ENCODE measurements at regions not wholly inside any gene's neighbourhood (a gene's known extent, or its start where the extent isn't known, plus 50 kb on each side); places are given as distances from the start of the nearest gene placed in this dataset.
"Not testable (repeated sequence)": the region's sequence is repeated elsewhere in the genome, so short reads cannot be mapped to it uniquely, and the experiment has no call there.

DNA sequence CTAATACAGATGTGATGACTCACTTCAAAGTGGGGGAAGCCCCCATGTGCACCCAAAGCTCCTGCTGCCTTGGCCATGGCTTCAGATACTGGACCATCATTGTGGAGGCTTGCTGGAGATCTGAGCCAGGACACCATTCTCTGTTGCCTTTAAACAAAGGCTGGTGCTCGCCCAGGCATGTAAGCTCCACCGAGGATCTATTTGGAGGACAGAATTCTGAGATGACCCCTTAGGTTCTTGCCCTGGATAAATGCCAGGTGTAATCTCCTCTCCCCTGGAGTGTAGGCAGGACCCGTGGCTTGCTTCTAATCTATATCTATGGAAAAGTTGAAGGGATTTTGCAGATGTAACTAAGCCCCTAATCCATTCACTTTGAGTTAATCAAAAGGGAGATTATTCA, 141.0 kb downstream of the UNC93B1 start:
- H3K36me3 ChIP-seq (ENCODE audit: insufficient read depth, low read length); H3K27me3 ChIP-seq (ENCODE audit: control insufficient read depth in 1 of 2, insufficient read depth in 2 of 2, low read length in 2 of 2): not testable (repeated sequence)

GRCh38 chr11:67859513-67860161, 144.3 kb downstream of the UNC93B1 start:
- H3K9ac ChIP-seq (ENCODE audit: low read length); H3K36me3 ChIP-seq (ENCODE audit: insufficient read depth, low read length); H3K27me3 ChIP-seq (ENCODE audit: control insufficient read depth in 1 of 2, insufficient read depth in 2 of 2, low read length in 2 of 2); H3K4me3 ChIP-seq (ENCODE audit: low read depth in 1 of 2, low read length in 2 of 2); H3K27ac ChIP-seq (ENCODE audit: low read depth, low read length); H3K9me3 ChIP-seq (ENCODE audit: low read length); H3K4me1 ChIP-seq (ENCODE audit: insufficient read depth, low read length): not testable (repeated sequence)

More for the DNA sequence above, 141.0 kb downstream of the UNC93B1 start:
- not testable (repeated sequence) for H3K9me3 ChIP-seq (ENCODE audit: low read length); H3K9ac ChIP-seq (ENCODE audit: low read length); H3K4me3 ChIP-seq (ENCODE audit: low read depth in 1 of 2, low read length in 2 of 2); H3K4me1 ChIP-seq (ENCODE audit: insufficient read depth, low read length); H3K27ac ChIP-seq (ENCODE audit: low read depth, low read length)

GRCh38 chr11:67850747-67851146, 153.2 kb downstream of the UNC93B1 start:
- not testable (repeated sequence) for H3K9ac ChIP-seq (ENCODE audit: low read length); H3K4me3 ChIP-seq (ENCODE audit: low read depth in 1 of 2, low read length in 2 of 2); H3K4me1 ChIP-seq (ENCODE audit: insufficient read depth, low read length)

GRCh38 chr11:67849766-67850165, 154.1 kb downstream of the UNC93B1 start:
- not testable (repeated sequence) for H3K9me3 ChIP-seq (ENCODE audit: low read length); H3K9ac ChIP-seq (ENCODE audit: low read length); H3K27ac ChIP-seq (ENCODE audit: low read depth, low read length)

More at GRCh38 chr11:67850747-67851146, 153.2 kb downstream of the UNC93B1 start:
- not testable (repeated sequence) for H3K27me3 ChIP-seq (ENCODE audit: control insufficient read depth in 1 of 2, insufficient read depth in 2 of 2, low read length in 2 of 2); H3K27ac ChIP-seq (ENCODE audit: low read depth, low read length); H3K36me3 ChIP-seq (ENCODE audit: insufficient read depth, low read length); H3K9me3 ChIP-seq (ENCODE audit: low read length)

DNA sequence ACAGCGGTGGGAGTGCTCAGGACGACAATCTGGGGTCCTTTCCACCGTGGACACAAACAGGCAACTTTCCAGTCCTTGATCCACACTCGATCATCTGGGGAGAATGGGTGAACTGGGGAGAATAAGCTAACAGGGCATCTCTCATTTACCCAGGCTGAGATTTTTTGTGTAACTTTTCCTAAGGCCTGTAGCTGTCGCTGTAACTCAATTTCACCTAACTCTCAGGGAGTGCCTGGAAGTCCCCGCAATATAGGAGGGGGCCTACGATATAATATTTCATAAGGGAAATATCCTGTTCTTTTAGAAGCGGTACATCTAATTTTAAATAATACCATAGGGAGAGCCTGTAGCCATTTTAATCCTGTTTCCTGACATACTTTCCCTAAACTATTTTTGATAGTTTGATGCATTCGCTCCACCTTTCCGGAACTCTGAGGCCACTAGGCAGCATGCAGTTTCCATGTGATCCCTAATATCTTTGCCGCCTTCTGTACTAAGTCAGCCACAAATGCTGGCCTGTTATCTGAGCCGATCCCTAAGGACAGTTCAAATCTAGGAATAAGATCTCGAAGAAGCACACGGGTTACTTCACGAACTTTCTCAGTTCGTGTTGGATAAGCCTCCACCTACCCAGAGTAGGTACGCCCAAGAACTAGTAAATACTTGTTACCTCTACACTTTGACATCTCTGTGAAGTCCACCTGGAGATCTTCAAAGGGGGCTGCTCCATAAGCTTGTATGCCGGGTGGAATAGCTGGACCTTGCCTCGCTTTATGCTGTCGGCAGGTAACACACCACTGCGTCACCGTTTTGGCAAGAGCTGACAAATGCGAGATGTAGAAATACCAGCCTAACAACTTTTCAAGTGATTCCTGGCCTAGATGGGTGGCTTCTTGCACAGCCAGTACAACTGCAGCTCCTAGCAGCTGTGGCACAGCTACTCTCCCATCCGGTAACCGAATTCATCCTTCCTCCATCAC, 155.7 kb downstream of the UNC93B1 start:
- not testable (repeated sequence) for H3K27me3 ChIP-seq (ENCODE audit: control insufficient read depth in 1 of 2, insufficient read depth in 2 of 2, low read length in 2 of 2); H3K36me3 ChIP-seq (ENCODE audit: insufficient read depth, low read length); H3K27ac ChIP-seq (ENCODE audit: low read depth, low read length); H3K4me1 ChIP-seq (ENCODE audit: insufficient read depth, low read length); H3K4me3 ChIP-seq (ENCODE audit: low read depth in 1 of 2, low read length in 2 of 2); H3K9ac ChIP-seq (ENCODE audit: low read length); H3K9me3 ChIP-seq (ENCODE audit: low read length)

More at GRCh38 chr11:67849766-67850165, 154.1 kb downstream of the UNC93B1 start:
- H3K27me3 ChIP-seq (ENCODE audit: control insufficient read depth in 1 of 2, insufficient read depth in 2 of 2, low read length in 2 of 2); H3K4me3 ChIP-seq (ENCODE audit: low read depth in 1 of 2, low read length in 2 of 2); H3K4me1 ChIP-seq (ENCODE audit: insufficient read depth, low read length); H3K36me3 ChIP-seq (ENCODE audit: insufficient read depth, low read length): not testable (repeated sequence)

DNA sequence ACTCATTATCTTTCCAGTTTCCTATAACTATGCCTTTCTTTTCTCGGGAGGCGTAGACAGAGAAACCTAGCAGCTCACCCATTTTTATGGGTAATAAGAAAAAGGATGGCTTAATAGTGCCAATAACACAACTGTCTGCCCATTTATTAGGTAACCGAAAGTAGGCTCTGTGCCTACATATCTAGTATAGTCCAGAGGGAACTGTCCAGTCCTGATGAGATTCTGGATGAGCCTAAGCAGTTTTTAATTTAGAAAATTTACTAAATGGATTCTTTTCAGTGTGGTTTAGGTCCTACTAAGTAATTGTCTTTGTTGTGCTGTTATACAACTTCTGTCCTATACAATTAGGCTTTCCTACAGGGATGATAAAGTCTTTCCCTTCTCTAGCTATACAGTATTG, 157.6 kb downstream of the UNC93B1 start:
- H3K4me3 ChIP-seq (ENCODE audit: low read depth in 1 of 2, low read length in 2 of 2); H3K9ac ChIP-seq (ENCODE audit: low read length); H3K4me1 ChIP-seq (ENCODE audit: insufficient read depth, low read length); H3K27me3 ChIP-seq (ENCODE audit: control insufficient read depth in 1 of 2, insufficient read depth in 2 of 2, low read length in 2 of 2); H3K36me3 ChIP-seq (ENCODE audit: insufficient read depth, low read length); H3K27ac ChIP-seq (ENCODE audit: low read depth, low read length); H3K9me3 ChIP-seq (ENCODE audit: low read length): not testable (repeated sequence)

DNA sequence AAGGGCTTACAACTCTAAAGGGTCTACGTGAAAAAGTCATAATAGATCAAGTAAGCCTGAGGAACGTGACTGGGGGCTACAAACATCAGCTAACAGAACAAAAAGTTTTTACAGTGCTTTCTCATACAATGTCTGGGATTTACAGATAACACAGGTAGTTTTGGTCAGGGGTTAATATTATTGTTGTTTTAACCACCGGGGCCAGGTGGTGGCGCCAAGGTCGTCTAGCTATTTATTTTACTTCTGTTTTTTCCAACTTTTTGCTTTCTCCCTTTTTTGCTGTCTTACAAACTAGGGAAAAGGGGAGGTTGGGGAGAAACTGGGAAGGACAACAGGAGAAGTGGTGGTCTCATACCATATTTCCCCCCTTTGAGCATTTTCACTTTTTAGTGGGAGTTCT, 158.6 kb downstream of the UNC93B1 start:
- H3K4me3 ChIP-seq (ENCODE audit: low read depth in 1 of 2, low read length in 2 of 2); H3K9me3 ChIP-seq (ENCODE audit: low read length); H3K9ac ChIP-seq (ENCODE audit: low read length); H3K36me3 ChIP-seq (ENCODE audit: insufficient read depth, low read length); H3K4me1 ChIP-seq (ENCODE audit: insufficient read depth, low read length); H3K27ac ChIP-seq (ENCODE audit: low read depth, low read length); H3K27me3 ChIP-seq (ENCODE audit: control insufficient read depth in 1 of 2, insufficient read depth in 2 of 2, low read length in 2 of 2): not testable (repeated sequence)

DNA sequence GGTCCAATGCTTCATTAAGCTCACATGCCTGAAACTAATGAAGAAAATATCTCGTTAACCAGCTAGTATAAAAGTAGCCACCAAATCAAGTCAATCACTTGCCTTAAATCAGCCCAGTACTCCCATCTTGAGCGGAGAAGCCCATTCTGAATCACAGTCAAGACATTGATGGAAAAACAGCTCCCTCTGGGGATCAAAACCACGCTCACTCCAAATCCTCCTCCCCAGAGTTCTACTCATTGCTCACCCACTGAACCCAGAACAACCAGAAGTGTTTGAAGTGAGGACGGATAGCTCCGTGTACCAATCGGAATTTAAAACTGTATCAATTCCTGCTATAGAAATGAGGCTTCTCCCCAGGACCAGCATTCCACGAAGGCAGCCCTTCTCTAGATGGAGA, 163.3 kb downstream of the UNC93B1 start:
- H3K4me1 ChIP-seq (ENCODE audit: insufficient read depth, low read length); H3K27ac ChIP-seq (ENCODE audit: low read depth, low read length); H3K4me3 ChIP-seq (ENCODE audit: low read depth in 1 of 2, low read length in 2 of 2); H3K27me3 ChIP-seq (ENCODE audit: control insufficient read depth in 1 of 2, insufficient read depth in 2 of 2, low read length in 2 of 2); H3K9ac ChIP-seq (ENCODE audit: low read length); H3K36me3 ChIP-seq (ENCODE audit: insufficient read depth, low read length); H3K9me3 ChIP-seq (ENCODE audit: low read length): not testable (repeated sequence)

DNA sequence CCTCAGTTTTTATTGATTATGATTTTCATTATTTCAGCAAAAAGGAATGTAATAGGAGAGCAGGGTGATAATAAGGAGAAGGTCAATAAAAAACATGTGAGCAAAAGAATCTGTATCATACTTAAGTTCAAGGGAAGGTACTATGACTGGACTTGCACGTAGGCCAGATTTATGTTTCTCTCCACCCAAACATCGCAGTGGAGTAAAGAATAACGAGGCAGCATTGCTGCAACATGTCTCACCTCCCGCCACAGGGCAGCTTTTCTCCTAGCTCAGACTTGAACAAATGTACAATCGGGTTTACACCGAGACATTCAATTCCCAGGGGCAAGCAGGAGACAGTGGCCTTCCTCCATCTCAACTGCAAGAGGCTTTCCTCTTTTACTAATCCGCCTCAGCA, 155.7 kb upstream of the ALDH3B2 start:
- not testable (repeated sequence) for H3K27me3 ChIP-seq (ENCODE audit: control insufficient read depth in 1 of 2, insufficient read depth in 2 of 2, low read length in 2 of 2); H3K9ac ChIP-seq (ENCODE audit: low read length); H3K4me1 ChIP-seq (ENCODE audit: insufficient read depth, low read length); H3K27ac ChIP-seq (ENCODE audit: low read depth, low read length); H3K36me3 ChIP-seq (ENCODE audit: insufficient read depth, low read length); H3K9me3 ChIP-seq (ENCODE audit: low read length); H3K4me3 ChIP-seq (ENCODE audit: low read depth in 1 of 2, low read length in 2 of 2)

DNA sequence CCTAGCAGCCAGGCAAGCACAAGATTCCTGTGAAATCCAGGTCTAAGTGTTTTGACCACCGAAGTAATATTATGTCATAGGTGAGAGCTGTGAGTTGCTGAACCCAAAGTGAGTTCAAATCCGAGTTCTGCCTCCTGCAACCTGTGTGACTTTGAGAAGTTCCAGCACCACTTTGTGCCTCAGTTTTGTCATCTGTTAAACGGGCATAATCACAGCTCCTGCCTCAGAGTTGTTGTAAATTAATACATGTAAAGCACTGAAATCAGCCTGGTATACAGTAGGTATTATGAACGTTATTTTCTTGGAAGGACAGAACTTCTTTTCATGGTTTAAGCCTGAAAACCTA, 152.5 kb upstream of the ALDH3B2 start:
- H3K27ac ChIP-seq (ENCODE audit: low read depth, low read length); H3K9me3 ChIP-seq (ENCODE audit: low read length); H3K27me3 ChIP-seq (ENCODE audit: control insufficient read depth in 1 of 2, insufficient read depth in 2 of 2, low read length in 2 of 2); H3K36me3 ChIP-seq (ENCODE audit: insufficient read depth, low read length); H3K4me3 ChIP-seq (ENCODE audit: low read depth in 1 of 2, low read length in 2 of 2); H3K4me1 ChIP-seq (ENCODE audit: insufficient read depth, low read length); H3K9ac ChIP-seq (ENCODE audit: low read length): not testable (repeated sequence)

GRCh38 chr11:67826028-67826950, 151.9 kb upstream of the ALDH3B2 start:
- H3K27me3 ChIP-seq (ENCODE audit: control insufficient read depth in 1 of 2, insufficient read depth in 2 of 2, low read length in 2 of 2); H3K9me3 ChIP-seq (ENCODE audit: low read length); H3K27ac ChIP-seq (ENCODE audit: low read depth, low read length); H3K36me3 ChIP-seq (ENCODE audit: insufficient read depth, low read length); H3K4me1 ChIP-seq (ENCODE audit: insufficient read depth, low read length); H3K9ac ChIP-seq (ENCODE audit: low read length): not testable (repeated sequence)
- H3K4me3 ChIP-seq (ENCODE audit: low read depth in 1 of 2, low read length in 2 of 2): peak overlapping the region in 1 of 2 donors; percentile 18
